AG20443 (cell line): ENCODE measurements at regions not wholly inside any gene's neighbourhood (a gene's known extent, or its start where the extent isn't known, plus 50 kb on each side); places are given as distances from the start of the nearest gene placed in this dataset.

Experiments
- DNase-seq: peaks from one replicate; pipeline ENCODE4 v3.0.0; 2012; ENCODE audit warnings: low spot score, mixed read lengths

- no peak for DNase-seq
Measured at GRCh38 chr16:5845046-5845445, 747.5 kb upstream of the EEF2KMT start.

DNA sequence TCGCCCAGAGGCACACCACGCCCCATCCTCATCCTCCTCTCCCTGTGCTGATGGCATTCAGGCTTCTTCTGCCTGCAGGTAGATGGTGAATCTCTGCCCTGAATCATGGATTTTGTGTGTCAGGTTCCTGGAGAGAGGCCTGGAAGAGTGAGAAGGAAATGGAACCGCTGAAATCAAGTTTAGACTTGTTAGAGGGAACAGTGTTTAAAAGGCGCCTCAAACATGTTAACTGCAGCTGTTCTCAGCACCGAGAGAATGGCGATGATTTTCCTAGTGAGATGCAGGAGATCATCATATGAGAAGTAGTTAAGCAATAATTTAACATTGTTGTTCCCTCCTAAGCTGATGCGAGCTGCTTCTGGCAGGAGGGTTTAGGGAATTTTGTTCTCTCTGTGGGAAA lies 744.4 kb upstream of the EEF2KMT start:
- DNase-seq, result no peak

DNA sequence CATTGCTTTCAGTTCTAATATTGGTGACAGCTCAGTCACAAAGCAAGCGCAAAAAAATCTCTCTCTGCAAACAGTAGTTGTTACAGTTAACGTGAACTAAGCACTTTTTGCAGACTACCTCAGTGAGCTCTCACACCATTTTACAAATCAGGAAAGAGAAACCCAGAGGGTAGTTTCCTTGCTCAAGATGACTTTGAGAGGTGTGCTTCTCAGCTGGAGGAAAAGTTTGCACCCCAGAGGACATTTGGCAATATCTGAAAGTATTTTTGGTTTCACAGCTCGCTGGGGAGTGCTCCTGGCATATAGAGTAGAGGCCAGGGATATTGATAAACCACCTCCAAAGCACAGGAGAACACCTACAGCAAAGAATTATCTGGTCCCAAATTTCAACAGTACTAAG lies 741.1 kb upstream of the EEF2KMT start:
- no peak for DNase-seq

- no peak for DNase-seq
Measured at GRCh38 chr16:5838071-5838470, 740.5 kb upstream of the EEF2KMT start.

DNA sequence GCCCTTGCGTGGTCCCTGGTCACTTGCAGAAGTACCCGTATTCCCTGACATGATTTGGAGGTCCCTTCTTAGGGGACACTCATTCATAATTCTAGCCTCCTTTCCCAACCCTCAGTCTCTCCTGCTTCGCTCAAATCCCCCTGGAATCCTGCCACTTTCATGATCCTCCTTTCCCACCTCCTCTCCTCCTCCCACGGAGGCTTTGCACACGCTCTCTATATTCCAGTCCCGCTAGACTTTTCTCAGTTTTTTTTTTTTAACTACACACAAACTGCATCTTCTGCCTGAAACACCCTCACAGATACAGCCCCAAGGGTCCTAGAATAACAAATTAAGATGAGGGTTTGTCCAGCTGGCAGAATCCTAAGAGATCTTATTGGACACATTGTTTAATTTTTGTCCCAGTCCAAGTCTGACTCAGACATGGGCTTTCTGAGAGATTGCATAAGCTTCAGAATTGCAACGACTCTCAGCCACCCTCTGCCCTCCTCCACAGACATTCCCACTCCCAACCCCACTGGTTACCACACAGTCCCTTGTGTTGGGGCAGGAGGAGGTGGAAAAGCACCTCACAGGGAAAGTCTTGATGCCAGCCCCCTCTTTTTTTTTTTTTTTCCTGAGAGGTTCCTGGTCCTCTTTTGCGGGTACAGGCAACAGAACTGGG lies 739.5 kb upstream of the EEF2KMT start:
- no peak for DNase-seq

GRCh38 chr16:5835876-5836275 lies 738.3 kb upstream of the EEF2KMT start:
- DNase-seq, result no peak

DNA sequence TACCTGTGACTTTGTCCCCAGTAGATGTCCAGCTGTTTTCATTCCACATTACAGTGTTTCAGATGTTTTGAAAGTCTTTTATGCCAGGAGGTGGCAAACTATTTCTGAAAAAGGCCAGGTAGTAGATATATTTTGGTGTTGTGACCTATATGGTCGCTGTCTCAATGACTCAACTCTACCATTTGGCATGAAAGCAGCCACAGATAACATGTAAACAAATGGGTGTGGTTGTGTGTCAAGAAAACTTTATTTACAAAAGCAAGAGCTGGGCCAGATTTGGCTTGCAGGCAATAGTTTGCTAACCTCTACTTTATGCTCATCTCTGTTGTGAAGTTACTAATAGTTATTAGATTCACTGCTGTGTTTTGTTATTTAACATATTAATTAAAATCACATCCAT lies 728.7 kb upstream of the EEF2KMT start:
- no peak for DNase-seq

- DNase-seq, result no peak
Measured at GRCh38 chr16:5820472-5820871, 722.9 kb upstream of the EEF2KMT start.

GRCh38 chr16:5815570-5816237 lies 718.1 kb upstream of the EEF2KMT start:
- DNase-seq, result no peak

DNA sequence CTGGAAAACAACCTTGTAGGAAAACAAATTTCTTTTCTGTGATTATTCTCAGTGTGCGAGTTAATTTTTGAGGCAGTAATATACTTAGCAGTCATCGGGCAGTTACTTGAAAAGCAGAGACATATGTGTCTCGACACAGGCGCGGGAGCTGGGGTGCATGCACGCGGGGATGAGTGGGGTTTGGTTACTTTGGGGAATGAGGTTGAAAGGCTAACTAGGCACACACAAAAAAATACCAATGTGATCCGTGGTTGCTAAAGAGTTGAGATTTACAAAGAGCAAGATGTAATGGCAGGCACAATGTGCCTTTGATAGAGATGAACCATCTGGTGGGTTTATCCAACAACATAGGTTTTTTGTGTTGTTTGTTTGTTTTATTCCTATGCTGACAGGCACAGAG lies 703.8 kb upstream of the EEF2KMT start:
- DNase-seq, result no peak

DNA sequence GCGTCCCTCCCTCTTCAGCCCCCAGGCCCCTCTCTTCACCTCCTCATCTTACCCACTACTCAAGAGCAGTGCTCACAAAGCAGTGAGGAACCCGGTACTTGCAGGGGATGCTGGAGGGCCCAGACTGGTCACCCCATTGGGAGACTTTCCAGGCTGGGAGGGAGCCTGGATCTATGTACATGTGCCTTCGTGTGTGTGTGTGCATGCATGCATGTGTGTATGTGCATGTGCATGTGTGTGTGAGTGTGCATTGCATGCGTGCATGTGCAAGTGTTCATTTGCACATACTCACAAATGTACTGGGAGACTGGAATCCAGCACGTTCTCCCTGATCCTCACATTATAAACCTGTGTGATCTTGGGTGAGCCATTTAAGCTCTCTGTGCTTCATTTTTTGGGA lies 696.0 kb upstream of the EEF2KMT start:
- no peak for DNase-seq

DNA sequence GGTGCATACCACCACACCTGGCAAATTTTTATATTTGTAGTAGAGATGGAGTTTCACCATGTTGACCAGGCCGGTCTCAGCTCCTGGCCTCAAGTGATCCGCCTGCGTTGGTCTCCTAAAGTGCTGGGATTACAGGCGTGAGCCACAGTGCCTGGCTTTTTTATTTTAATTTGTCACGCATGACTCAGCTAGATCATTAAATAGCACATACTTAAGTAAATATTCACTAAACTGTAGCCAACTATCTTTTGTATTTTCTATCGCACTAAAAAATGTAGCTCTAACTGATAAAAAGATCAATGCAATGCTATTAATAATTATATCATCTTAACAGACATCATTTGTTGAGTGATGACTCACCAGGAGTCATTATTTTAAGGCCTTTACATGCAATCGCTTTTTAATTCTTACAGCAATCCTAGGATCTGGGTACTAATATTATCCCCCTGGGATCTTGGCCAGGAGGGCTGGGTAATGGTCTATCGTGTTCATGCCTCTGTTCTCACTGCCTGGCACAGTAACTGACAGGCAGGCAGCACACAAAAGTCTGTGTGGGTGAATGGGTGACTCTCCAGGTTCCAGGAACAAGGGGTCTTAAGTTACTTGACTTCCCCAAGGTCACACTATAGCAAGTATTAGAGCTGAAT lies 693.5 kb upstream of the EEF2KMT start:
- no peak for DNase-seq

DNA sequence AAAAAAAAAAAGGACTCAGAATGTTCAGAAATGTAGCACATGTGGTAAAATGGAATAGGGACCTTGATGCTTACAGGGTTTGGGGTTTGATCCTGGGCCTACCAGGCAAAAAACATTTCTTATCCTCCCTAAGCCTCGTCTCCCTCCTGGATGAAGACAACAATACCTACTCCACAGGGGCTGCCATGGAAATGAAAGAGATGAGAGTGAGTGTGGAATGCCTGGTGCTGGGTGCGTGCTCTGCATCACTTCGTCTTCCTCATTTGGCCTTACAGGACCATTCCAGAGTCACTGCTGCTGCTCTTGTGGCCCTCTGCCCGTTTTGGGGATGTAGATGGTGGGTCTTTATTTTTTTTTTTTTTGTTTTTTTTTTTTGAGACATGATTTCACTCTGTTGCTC lies 692.9 kb upstream of the EEF2KMT start:
- DNase-seq, result no peak

DNA sequence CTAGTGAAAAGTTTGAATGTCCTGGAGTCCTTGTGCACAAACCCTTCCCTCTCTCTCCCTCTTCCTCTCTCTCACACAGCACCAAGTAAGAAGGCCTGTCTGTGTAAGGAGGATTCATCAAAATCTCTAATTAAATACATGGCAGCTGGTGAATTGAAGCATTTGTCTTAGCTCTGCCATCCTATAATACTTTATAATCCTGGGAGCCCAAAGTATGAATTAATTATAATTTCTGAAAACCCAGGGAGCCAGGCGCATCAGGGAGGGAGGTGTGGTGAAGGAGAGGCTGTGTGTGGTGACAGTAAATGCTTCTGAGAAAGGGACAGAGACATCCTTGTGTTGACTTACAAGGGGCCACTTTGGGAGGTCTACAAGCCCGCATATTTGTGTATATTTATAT lies 691.4 kb upstream of the EEF2KMT start:
- DNase-seq, result no peak

GRCh38 chr16:5781436-5781835 lies 683.8 kb upstream of the EEF2KMT start:
- DNase-seq, result no peak

GRCh38 chr16:5776876-5777275 lies 679.3 kb upstream of the EEF2KMT start:
- DNase-seq, result no peak

GRCh38 chr16:5775916-5776315 lies 678.3 kb upstream of the EEF2KMT start:
- no peak for DNase-seq

DNA sequence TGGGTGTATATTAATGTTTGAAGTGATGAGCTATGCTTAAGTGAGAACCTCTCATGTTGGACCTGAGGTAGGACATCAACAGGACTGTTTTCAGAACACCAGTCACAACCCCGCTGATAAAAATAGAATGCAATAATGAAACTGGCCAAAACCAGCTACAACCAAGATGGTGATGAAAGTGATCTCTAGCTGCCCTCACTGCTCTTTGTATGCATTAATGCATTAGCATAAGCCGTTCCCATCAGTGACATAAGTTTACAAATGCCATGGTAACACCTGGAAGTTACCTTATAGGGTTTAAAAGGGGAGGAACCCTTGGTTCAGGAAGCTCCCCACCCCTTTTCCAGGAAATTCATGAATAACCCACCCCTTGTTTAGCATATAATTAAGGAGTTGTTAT lies 672.5 kb upstream of the EEF2KMT start:
- DNase-seq, result no peak

DNA sequence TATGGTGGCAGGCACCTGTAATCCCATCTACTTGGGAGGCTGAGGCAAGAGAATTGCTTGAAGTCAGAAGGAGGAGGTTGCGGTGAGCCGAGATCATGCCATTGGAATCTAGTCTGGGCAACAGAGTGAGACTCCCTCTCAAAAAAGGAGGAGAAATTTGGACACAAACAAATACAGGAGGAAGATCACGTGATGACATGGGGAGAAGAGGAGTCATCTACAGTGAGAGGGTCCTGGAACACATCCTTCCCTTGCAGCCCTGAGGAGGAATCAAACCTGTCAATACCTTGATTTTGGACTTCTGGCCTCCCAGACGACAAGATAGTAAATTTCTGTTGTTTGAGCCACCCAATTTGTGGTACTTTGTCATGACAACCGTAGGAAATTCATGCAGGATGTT lies 671.9 kb upstream of the EEF2KMT start:
- DNase-seq, result no peak

- DNase-seq, result no peak
Measured at GRCh38 chr16:5768445-5768844, 670.9 kb upstream of the EEF2KMT start.

DNA sequence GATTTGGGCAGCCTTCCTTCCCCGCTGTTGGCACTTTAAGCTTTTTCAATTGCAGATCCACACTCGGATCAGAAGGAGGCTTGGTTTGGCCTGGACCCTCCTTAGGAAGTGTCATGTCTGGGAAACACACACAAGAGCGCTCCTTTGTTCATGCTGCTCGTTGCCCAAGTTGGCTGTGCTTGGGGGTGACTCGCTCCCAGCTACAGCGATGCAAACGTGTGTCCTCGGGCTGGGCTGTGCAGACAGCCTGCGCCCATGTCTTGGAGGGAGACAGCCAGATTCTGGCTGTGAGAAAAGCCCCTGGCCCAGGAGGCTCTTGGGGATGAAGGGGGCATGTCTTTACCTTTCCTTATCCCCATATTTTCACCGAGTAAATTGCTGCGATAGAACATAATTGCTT lies 665.6 kb upstream of the EEF2KMT start:
- DNase-seq, result no peak

- no peak for DNase-seq
Measured at GRCh38 chr16:5762362-5762761, 664.8 kb upstream of the EEF2KMT start.

GRCh38 chr16:5761592-5761991 lies 664.0 kb upstream of the EEF2KMT start:
- no peak for DNase-seq

- DNase-seq, result no peak
Measured at GRCh38 chr16:5758281-5758680, 660.7 kb upstream of the EEF2KMT start.
